Panc1 (cell line): ENCODE measurements at regions not wholly inside any gene's neighbourhood (a gene's known extent, or its start where the extent isn't known, plus 50 kb on each side); places are given as distances from the start of the nearest gene placed in this dataset.

Source experiments
- CTCF ChIP-seq: fragments of 450-650 bp; IDR thresholded peaks from 2 replicates; pipeline ENCODE4 v1.5.1; 2017; ENCODE audit warnings: mild to moderate bottlenecking
- POLR2AphosphoS5 ChIP-seq: IDR thresholded peaks from 2 replicates; pipeline ENCODE4 v1.6.1; 2012; ENCODE audit warnings: mild to moderate bottlenecking, low read depth, low read length, moderate library complexity
- REST ChIP-seq, 2 experiments: IDR thresholded peaks; 2 replicates each; pipeline ENCODE4 v1.6.1; 2011 to 2012; ENCODE audit warnings: low read depth in 2 of 2, control low read depth in 1 of 2, low read length in 1 of 2, mild to moderate bottlenecking in 1 of 2, moderate library complexity in 1 of 2; ENCODE audit not compliant: insufficient read depth in 1 of 2
- SIN3A ChIP-seq: IDR thresholded peaks from 2 replicates; pipeline ENCODE4 v1.6.1; 2012; ENCODE audit warnings: low read depth, mild to moderate bottlenecking, low read length, moderate library complexity, borderline replicate concordance; ENCODE audit not compliant: insufficient read depth
- TCF7L2 ChIP-seq: IDR thresholded peaks from 2 replicates; pipeline ENCODE4 v1.6.1; 2011; ENCODE audit warnings: mild to moderate bottlenecking, low read depth, low read length, inconsistent platforms

GRCh38 chr9:89676281-89676680 is 71.5 kb downstream of the GADD45G start:
- TF ChIP-seq CTCF: no peak
- no peak for TF ChIP-seq SIN3A
- no peak for TF ChIP-seq TCF7L2
- TF ChIP-seq POLR2AphosphoS5: no peak
- TF ChIP-seq REST (IDR thresholded peaks at IDR 0.05; ENCODE audit: insufficient read depth in 1 of 2, low read depth in 2 of 2, low read length in 1 of 2): no peak
